Fibroblast of skin of scalp (primary cell): ENCODE measurements at regions not wholly inside any gene's neighbourhood (a gene's known extent, or its start where the extent isn't known, plus 50 kb on each side); places are given as distances from the start of the nearest gene placed in this dataset.

ENCODE experiments used
- DNase-seq: peaks from one replicate; pipeline ENCODE4 v3.0.0-alpha.2; 2013

GRCh38 chr4:14180166-14180565 is 552.6 kb upstream of the BOD1L1 start:
- DNase-seq: no peak

- DNase-seq: no peak
Measured at GRCh38 chr4:14180983-14181601, 553.6 kb upstream of the BOD1L1 start.

DNA sequence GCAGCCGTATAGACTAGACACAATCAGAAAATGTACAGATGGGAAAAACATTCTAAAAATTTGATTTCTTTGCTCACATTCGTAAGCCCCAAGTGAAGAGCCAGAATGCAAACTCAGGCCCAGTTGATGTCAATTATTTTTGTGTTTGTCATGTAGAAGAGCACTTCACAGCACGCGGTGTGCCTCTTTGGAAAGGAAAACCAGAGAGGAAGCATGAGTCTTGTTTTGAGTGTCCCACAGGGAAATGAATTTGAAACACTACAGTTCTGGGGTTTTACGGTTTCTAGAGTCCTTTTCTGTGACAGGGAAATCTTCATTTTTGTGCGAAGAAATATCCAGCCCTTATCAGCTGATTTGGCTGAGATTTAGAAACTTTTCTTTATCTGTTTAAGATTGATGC is 554.6 kb upstream of the BOD1L1 start:
- DNase-seq: peak; percentile 29

DNA sequence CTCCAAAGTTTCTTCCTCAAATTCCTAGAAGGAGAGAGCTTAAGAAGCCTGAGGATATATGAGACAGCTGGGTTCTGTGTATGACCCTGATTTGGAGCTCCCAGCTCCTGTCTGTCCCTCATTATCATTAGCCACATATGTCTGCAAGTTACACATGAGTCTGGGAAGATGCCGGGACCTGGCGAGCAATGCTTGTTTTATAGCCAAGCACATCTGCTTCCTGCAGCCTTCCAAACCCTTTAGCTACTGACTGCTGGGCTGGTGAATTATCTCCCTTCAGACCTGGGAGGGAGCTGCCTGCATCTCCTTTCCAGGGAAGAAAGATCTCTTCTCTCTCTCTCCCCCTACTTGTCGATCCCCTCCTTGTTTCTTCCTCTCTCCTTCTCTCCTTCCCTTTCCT is 556.7 kb upstream of the BOD1L1 start:
- DNase-seq: peak; percentile 23

DNA sequence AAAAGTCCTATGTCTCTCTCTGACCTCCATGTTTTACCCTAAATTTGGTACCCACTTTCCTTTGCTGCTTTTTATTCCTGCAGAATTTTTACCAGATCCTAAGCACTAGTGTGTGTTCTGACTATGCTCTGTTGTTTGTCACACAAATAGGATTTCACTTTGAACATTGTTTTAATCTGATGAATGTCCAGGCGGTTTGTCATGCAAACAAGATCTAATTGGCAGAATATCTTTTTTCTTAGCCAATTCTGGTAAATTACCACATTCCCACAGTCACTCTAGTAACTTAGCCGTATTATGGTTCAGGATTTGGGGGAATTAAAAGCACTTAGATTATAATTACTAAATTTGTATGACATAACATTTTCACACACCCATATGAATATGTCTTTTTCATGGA is 557.2 kb upstream of the BOD1L1 start:
- DNase-seq: no peak

- DNase-seq: no peak
Measured at GRCh38 chr4:14188214-14188613, 560.7 kb upstream of the BOD1L1 start.

DNA sequence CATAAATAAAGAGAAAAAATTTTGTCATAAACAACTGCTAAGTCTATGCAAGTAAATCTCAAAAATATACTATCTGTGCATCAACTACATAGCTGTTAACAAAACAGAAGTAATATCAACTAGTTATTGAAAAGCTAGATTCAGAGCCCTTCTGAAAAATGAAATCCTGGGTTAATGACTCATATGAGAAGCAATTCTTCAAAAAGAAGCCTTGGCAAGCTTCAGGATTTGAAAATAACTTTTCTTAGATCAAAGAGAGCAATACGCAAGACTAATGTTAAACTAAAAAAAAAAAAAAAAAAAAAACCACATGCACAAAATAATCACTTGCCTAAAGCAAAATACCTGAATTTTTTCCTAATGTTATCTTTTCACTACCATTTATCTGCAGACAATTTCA is 566.1 kb upstream of the BOD1L1 start:
- DNase-seq: no peak

DNA sequence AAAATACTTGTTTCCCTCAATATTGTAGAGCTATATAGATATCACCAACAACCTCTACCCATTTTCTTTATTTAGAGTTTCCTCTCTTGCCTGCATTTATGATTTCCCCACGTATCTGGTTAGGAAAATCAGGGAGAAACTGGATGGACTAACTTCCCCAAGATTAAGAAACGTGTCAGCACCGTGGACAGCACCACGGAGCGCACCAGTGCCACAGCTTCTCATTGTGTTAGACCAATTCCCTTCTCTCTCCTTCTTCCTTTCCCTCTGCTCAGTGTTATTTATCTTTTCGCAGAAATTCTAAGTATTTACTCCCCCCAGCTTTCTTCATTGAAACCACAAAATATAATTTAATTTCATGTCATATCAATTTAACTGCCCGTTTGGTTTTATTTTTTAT is 568.6 kb upstream of the BOD1L1 start:
- peak; percentile 78 for DNase-seq

DNA sequence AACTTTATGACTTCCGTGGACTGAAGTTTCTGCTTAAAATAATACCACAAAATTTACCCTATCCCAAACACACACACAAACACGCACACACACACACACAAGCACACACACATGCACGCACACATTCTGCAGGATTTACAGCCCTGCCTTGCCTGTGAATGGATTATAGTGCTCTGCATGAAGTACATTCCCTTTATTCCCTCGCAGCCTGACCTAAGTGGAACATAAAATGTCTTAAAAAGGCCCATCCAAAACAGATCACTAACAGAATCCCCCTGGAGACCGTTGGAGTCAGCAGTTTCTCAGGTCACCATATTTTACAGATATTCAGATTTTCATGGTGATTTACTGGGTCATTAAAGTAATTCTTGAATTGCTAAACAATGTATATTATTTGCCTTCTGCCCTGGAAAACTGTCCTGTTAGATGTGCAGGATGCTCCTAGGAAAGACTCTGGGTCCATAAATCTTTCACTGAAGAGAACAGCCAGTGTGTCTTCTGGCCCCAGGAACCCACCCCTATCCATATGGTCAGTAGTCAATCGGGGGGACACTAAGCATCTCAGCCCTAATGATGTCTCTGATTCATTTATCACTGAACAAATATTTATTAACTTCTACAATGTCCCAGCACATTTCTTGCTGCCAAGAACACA is 587.7 kb upstream of the BOD1L1 start:
- DNase-seq: no peak

GRCh38 chr4:14217401-14217800 is 589.9 kb upstream of the BOD1L1 start:
- no peak for DNase-seq

- DNase-seq: no peak
Measured at GRCh38 chr4:14218641-14219040, 591.1 kb upstream of the BOD1L1 start.

DNA sequence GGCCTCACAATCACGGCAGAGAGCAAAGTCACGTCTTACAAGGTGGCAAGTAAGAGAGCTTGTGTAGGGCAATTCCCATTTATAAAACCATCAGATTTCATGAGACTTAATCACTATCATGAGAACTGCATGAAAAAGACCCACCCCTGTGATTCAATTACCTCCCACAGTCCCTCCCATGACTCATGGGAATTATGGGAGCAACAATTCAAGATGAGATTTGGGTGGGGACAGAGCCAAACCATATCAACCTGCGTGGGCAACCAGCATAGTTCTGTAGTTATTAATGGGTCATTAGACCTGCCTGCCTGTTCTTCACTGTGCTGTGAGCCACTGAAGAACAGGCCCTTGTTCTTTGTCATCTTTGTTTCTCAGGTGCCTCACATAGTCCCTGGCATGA is 593.7 kb upstream of the BOD1L1 start:
- no peak for DNase-seq

- peak; percentile 2 for DNase-seq
Measured at GRCh38 chr4:14222377-14223029, 595.0 kb upstream of the BOD1L1 start.

- DNase-seq: no peak
Measured at GRCh38 chr4:14223461-14223860, 595.9 kb upstream of the BOD1L1 start.

GRCh38 chr4:14225688-14226207 is 598.2 kb upstream of the BOD1L1 start:
- DNase-seq: no peak

DNA sequence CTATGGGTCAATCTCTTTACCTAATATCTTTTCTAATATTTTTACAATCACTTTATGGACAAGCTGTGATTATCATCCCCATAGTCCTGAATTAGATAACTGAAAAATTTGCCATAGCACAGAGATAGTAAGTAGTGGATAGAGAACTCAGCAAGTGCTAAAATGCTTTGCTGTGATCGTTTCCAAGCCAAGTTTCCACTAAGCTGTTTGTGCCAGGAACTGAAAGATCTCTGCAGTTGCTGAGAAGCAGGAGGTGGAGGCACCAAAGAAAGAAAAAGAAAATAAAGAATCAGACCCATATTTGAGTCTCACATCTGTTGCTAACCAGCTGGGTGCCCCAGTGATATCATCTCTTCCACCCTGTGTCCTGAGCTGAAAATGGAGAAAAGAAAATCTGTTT is 605.6 kb upstream of the BOD1L1 start:
- no peak for DNase-seq

DNA sequence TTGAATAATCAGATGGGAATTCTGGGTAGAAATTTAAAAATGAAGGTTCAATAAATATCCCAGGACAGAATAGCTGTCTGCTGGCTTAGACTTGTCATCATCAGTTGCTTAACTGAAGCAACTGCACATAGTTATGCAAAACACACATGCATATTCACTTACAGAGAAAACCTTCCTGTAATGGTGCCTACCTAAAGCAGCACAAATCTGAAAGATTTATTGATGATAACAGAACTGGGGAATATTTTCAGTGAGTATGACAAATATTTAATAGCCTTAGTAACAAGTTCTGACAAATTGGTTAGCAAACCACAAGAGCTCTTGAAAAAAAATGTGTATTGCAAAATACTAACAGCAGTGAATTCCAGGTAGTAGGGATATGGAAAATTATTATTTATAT is 606.8 kb upstream of the BOD1L1 start:
- peak; percentile 34 for DNase-seq

DNA sequence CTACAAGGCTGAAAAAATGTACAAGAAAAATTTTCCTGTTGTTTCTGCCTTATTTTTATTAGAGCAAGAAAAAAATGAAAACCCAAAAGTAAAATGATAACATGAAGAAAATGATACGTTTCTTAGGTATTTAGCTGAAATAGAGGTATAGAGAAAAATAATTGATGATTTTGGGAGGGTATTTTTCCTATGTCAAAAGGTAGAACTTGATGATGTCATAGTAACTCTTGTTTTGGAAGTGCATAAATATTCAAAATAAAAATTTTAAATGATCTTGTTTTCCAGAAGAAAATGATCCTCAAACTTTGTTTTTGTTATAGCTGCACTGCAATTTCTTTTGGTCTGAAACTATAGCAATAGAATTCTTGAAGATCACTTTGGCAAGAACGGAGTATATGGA is 608.8 kb upstream of the BOD1L1 start:
- DNase-seq: no peak

GRCh38 chr4:14237911-14238310 is 610.4 kb upstream of the BOD1L1 start:
- DNase-seq: no peak

GRCh38 chr4:14241574-14241973 is 614.0 kb upstream of the BOD1L1 start:
- DNase-seq: no peak

DNA sequence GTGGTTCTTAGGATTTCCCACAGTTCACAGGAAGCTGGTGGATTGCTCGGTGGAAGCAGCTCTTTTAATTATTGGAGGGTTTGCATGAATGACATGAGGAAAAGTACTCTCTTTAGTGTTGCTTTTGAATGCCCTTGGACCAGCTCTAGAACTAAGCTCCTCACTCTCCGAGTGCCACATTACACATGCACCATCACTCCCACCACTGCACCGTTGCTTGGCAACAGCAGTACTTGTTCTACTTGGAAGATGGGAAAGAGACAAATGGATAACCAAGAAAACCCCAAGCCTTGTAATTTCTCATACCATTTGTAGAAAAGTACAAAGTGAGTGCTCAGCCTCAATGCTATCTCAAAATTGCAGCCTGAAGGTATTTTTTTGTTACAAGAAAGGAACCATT is 620.2 kb upstream of the BOD1L1 start:
- no peak for DNase-seq

GRCh38 chr4:14249226-14249625 is 621.7 kb upstream of the BOD1L1 start:
- DNase-seq: no peak

- peak; percentile 29 for DNase-seq
Measured at GRCh38 chr4:14254252-14254651, 626.7 kb upstream of the BOD1L1 start.

DNA sequence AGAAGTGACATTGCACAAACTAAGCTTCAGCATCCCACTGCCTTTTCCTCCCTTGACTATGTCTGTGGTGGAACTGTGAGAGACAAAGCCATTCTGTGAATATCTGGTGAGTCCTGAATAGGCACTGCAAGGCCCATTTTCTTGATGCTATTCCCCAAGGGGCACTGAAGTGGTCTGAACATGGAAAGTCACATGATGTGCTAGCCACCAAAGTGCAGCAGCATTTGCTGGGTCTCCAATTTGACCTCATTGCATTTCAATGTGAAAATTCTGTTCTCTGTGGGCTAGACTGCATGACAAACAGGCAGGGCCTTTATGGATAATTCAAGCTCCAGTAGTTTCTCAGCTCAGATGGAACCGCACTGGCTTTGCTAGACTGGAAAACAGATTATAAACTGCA is 627.4 kb upstream of the BOD1L1 start:
- no peak for DNase-seq
